GM18499 (cell line): ENCODE measurements at regions not wholly inside any gene's neighbourhood (a gene's known extent, or its start where the extent isn't known, plus 50 kb on each side); places are given as distances from the start of the nearest gene placed in this dataset.

Experiments
- ATAC-seq: cut with Tn5 transposase; IDR thresholded peaks from one replicate; pipeline ENCODE4 v1.9.1; 2021; ENCODE audit warnings: moderate number of reproducible peaks; ENCODE audit not compliant: insufficient read depth, unreplicated experiment

- ATAC-seq = no peak
Observed at GRCh38 chr4:11605597-11605996, 176.9 kb upstream of the HS3ST1 start.

- ATAC-seq = no peak
Observed at GRCh38 chr4:11604821-11605220, 176.1 kb upstream of the HS3ST1 start.

- ATAC-seq = no peak
Observed at GRCh38 chr4:11603591-11604194, 175.0 kb upstream of the HS3ST1 start.

GRCh38 chr4:11602606-11603340 is 174.1 kb upstream of the HS3ST1 start:
- no peak for ATAC-seq

GRCh38 chr4:11599064-11599463 is 170.4 kb upstream of the HS3ST1 start:
- no peak for ATAC-seq

- ATAC-seq = no peak
Observed at GRCh38 chr4:11598591-11598990, 169.9 kb upstream of the HS3ST1 start.

- ATAC-seq = no peak
Observed at GRCh38 chr4:11597506-11597905, 168.8 kb upstream of the HS3ST1 start.

- ATAC-seq = no peak
Observed at GRCh38 chr4:11596989-11597388, 168.3 kb upstream of the HS3ST1 start.

GRCh38 chr4:11593576-11594116 is 165.0 kb upstream of the HS3ST1 start:
- no peak for ATAC-seq

GRCh38 chr4:11592276-11592675 is 163.6 kb upstream of the HS3ST1 start:
- no peak for ATAC-seq

- ATAC-seq = no peak
Observed at GRCh38 chr4:11590132-11590531, 161.4 kb upstream of the HS3ST1 start.

GRCh38 chr4:11589676-11590075 is 161.0 kb upstream of the HS3ST1 start:
- ATAC-seq = no peak

- no peak for ATAC-seq
Observed at GRCh38 chr4:11587797-11588196, 159.1 kb upstream of the HS3ST1 start.

GRCh38 chr4:11585506-11585905 is 156.8 kb upstream of the HS3ST1 start:
- no peak for ATAC-seq

- ATAC-seq = no peak
Observed at GRCh38 chr4:11568511-11568910, 139.8 kb upstream of the HS3ST1 start.

- no peak for ATAC-seq
Observed at GRCh38 chr4:11566444-11567022, 137.8 kb upstream of the HS3ST1 start.

- no peak for ATAC-seq
Observed at GRCh38 chr4:11565899-11566298, 137.2 kb upstream of the HS3ST1 start.

GRCh38 chr4:11565213-11565612 is 136.5 kb upstream of the HS3ST1 start:
- ATAC-seq = no peak

GRCh38 chr4:11564021-11564420 is 135.3 kb upstream of the HS3ST1 start:
- no peak for ATAC-seq

- no peak for ATAC-seq
Observed at GRCh38 chr4:11549525-11549924, 120.8 kb upstream of the HS3ST1 start.

- peak; percentile 92 for ATAC-seq
Observed at GRCh38 chr4:11548597-11549082, 119.9 kb upstream of the HS3ST1 start.
